ENCODE measurements at regions not wholly inside any gene's neighbourhood (a gene's known extent, or its start where the extent isn't known, plus 50 kb on each side); places are given as distances from the start of the nearest gene placed in this dataset.
A peak's percentile ranks its signal among the peaks of the same experiment; 100 is the strongest.

- no peak for DNase-seq
Observed at GRCh38 chr3:117427081-117427480, 717.5 kb downstream of the TUSC7 start.

GRCh38 chr3:117433427-117433826 is 723.8 kb downstream of the TUSC7 start:
- no peak for DNase-seq

GRCh38 chr3:117434661-117435412 is 725.3 kb downstream of the TUSC7 start:
- no peak for DNase-seq

GRCh38 chr3:117435506-117435905 is 725.9 kb downstream of the TUSC7 start:
- DNase-seq = no peak

GRCh38 chr3:117439812-117440211 is 730.2 kb downstream of the TUSC7 start:
- DNase-seq = peak; percentile 95

- no peak for DNase-seq
Observed at GRCh38 chr3:117441851-117442250, 732.3 kb downstream of the TUSC7 start.

GRCh38 chr3:117442566-117442965 is 733.0 kb downstream of the TUSC7 start:
- DNase-seq = no peak

- no peak for DNase-seq
Observed at GRCh38 chr3:117443014-117443413, 733.4 kb downstream of the TUSC7 start.

- no peak for DNase-seq
Observed at GRCh38 chr3:117444175-117444574, 734.6 kb downstream of the TUSC7 start.

- DNase-seq = no peak
Observed at GRCh38 chr3:117447419-117447818, 737.8 kb downstream of the TUSC7 start.

- no peak for DNase-seq
Observed at GRCh38 chr3:117450026-117450425, 740.4 kb downstream of the TUSC7 start.

GRCh38 chr3:117454254-117454653 is 744.7 kb downstream of the TUSC7 start:
- no peak for DNase-seq

- no peak for DNase-seq
Observed at GRCh38 chr3:117454908-117455307, 745.3 kb downstream of the TUSC7 start.

- no peak for DNase-seq
Observed at GRCh38 chr3:117455782-117456181, 746.2 kb downstream of the TUSC7 start.

- no peak for DNase-seq
Observed at GRCh38 chr3:117463276-117464115, 753.9 kb downstream of the TUSC7 start.

- no peak for DNase-seq
Observed at GRCh38 chr3:117471831-117472230, 762.3 kb downstream of the TUSC7 start.

- DNase-seq = peak; percentile 34
Observed at GRCh38 chr3:117473981-117474538, 764.5 kb downstream of the TUSC7 start.

- DNase-seq = no peak
Observed at GRCh38 chr3:117476572-117476971, 767.0 kb downstream of the TUSC7 start.

- no peak for DNase-seq
Observed at GRCh38 chr3:117477214-117477755, 767.7 kb downstream of the TUSC7 start.

- DNase-seq = no peak
Observed at GRCh38 chr3:117479095-117479494, 769.5 kb downstream of the TUSC7 start.

GRCh38 chr3:117480525-117480924 is 770.9 kb downstream of the TUSC7 start:
- no peak for DNase-seq

- DNase-seq = peak; percentile 16
Observed at GRCh38 chr3:117480972-117481371, 771.4 kb downstream of the TUSC7 start.

GRCh38 chr3:117483839-117484238 is 774.3 kb downstream of the TUSC7 start:
- no peak for DNase-seq

- no peak for DNase-seq
Observed at GRCh38 chr3:117485841-117486240, 776.3 kb downstream of the TUSC7 start.
